Adrenal gland (tissue), 5 donors: ENCODE measurements at regions not wholly inside any gene's neighbourhood (a gene's known extent, or its start where the extent isn't known, plus 50 kb on each side); places are given as distances from the start of the nearest gene placed in this dataset.

Experiments used
- POLR2A ChIP-seq, 2 donors: fragments of 450-650 bp; IDR thresholded peaks; one replicate each; pipeline ENCODE4 v1.6.1; 2017; ENCODE audit warnings: antibody characterized with exemption in 2 of 2, mild to moderate bottlenecking in 2 of 2, moderate library complexity in 1 of 2
- TF ChIP-seq, protein P1 (sequence below), 6 experiments: fragments of 450-650 bp in 4 of 6; fragments of 200-600 bp in 2 of 6; sonication (generic) in 1 of 6; IDR thresholded peaks; 1 replicate in 5 of 6; 2 replicates in 1 of 6; pipeline versions ENCODE4 v1.5.1 to v1.8.0; 2016 to 2021; ENCODE audit warnings: antibody characterized with exemption in 6 of 6, mild to moderate bottlenecking in 2 of 6, moderate library complexity in 1 of 6
- donor health status: DM: no; HTN: no; CAD: no.

DNA sequence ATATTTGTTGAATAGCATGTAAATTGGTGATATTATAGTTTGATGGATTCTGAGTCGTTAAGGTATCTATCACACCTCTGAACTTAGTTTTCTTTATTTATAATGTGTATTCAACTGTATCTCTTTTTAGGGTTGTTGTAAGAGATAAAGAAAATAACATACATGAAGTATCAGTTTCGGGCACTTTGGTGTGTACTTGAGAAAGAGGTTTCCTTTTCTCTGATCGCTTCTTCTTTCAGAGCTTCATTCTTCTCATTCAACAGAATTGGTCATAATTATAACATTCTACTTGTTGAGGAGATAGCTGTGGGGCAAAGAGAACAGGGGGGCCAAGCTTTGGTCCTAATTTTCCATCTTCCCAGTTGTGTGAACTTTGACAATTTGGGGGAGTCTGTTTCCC lies 508.0 kb downstream of the PLPP3 start:
- TF ChIP-seq, protein P1, sequence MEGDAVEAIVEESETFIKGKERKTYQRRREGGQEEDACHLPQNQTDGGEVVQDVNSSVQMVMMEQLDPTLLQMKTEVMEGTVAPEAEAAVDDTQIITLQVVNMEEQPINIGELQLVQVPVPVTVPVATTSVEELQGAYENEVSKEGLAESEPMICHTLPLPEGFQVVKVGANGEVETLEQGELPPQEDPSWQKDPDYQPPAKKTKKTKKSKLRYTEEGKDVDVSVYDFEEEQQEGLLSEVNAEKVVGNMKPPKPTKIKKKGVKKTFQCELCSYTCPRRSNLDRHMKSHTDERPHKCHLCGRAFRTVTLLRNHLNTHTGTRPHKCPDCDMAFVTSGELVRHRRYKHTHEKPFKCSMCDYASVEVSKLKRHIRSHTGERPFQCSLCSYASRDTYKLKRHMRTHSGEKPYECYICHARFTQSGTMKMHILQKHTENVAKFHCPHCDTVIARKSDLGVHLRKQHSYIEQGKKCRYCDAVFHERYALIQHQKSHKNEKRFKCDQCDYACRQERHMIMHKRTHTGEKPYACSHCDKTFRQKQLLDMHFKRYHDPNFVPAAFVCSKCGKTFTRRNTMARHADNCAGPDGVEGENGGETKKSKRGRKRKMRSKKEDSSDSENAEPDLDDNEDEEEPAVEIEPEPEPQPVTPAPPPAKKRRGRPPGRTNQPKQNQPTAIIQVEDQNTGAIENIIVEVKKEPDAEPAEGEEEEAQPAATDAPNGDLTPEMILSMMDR (IDR thresholded peaks at IDR 0.05), result no peak
- TF ChIP-seq POLR2A (IDR thresholded peaks at IDR 0.05), result no peak
